ENCODE measurements at regions not wholly inside any gene's neighbourhood (a gene's known extent, or its start where the extent isn't known, plus 50 kb on each side); places are given as distances from the start of the nearest gene placed in this dataset.

DNA sequence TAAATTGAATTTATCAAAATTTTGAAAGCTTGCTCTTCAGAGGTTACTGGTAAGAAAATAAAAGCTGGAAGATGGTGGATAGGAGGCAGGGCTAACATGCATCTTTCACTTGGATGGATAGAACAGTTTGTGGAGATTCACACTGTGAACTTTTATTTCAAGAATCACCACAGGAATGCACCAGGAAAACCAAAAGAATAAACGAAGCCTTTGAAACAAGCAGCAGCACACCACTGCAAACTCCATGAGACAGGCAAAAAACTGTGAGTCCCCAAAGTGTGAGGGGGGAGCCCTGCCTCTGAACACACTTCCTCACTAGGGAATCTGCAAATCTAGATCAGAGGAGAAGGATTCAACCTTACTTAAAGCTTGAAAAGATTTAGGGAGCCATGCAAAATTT, 122.2 kb downstream of the RTP4 start:
- TF ChIP-seq POLR2AphosphoS5 (IDR thresholded peaks at IDR 0.05; ENCODE audit: insufficient read depth, low read depth, low read length) (no peak), EZH2 (IDR thresholded peaks at IDR 0.05; ENCODE audit: borderline replicate concordance, low read depth, low read length, severe bottlenecking) (no peak), POLR2A (IDR thresholded peaks at IDR 0.05; ENCODE audit: low read depth, low read length) (no peak), JUN (IDR thresholded peaks at IDR 0.05; ENCODE audit: borderline replicate concordance, insufficient read depth, insufficient read length, low read depth) (no peak), MYC (IDR thresholded peaks at IDR 0.05; ENCODE audit: low read depth, low read length) (no peak)
- TF ChIP-seq, protein P1, sequence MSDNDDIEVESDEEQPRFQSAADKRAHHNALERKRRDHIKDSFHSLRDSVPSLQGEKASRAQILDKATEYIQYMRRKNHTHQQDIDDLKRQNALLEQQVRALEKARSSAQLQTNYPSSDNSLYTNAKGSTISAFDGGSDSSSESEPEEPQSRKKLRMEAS (IDR thresholded peaks at IDR 0.05; ENCODE audit: insufficient read depth, insufficient read length), result no peak
- TF ChIP-seq, protein P2, sequence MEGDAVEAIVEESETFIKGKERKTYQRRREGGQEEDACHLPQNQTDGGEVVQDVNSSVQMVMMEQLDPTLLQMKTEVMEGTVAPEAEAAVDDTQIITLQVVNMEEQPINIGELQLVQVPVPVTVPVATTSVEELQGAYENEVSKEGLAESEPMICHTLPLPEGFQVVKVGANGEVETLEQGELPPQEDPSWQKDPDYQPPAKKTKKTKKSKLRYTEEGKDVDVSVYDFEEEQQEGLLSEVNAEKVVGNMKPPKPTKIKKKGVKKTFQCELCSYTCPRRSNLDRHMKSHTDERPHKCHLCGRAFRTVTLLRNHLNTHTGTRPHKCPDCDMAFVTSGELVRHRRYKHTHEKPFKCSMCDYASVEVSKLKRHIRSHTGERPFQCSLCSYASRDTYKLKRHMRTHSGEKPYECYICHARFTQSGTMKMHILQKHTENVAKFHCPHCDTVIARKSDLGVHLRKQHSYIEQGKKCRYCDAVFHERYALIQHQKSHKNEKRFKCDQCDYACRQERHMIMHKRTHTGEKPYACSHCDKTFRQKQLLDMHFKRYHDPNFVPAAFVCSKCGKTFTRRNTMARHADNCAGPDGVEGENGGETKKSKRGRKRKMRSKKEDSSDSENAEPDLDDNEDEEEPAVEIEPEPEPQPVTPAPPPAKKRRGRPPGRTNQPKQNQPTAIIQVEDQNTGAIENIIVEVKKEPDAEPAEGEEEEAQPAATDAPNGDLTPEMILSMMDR (IDR thresholded peaks at IDR 0.05; ENCODE audit: extremely low read depth in 1 of 2, insufficient read depth in 1 of 2, low read depth in 1 of 2, low read length in 2 of 2), result no peak
